ENCODE measurements at regions not wholly inside any gene's neighbourhood (a gene's known extent, or its start where the extent isn't known, plus 50 kb on each side); places are given as distances from the start of the nearest gene placed in this dataset.
"Not testable (repeated sequence)": the region's sequence is repeated elsewhere in the genome, so short reads cannot be mapped to it uniquely, and the experiment has no call there.

DNA sequence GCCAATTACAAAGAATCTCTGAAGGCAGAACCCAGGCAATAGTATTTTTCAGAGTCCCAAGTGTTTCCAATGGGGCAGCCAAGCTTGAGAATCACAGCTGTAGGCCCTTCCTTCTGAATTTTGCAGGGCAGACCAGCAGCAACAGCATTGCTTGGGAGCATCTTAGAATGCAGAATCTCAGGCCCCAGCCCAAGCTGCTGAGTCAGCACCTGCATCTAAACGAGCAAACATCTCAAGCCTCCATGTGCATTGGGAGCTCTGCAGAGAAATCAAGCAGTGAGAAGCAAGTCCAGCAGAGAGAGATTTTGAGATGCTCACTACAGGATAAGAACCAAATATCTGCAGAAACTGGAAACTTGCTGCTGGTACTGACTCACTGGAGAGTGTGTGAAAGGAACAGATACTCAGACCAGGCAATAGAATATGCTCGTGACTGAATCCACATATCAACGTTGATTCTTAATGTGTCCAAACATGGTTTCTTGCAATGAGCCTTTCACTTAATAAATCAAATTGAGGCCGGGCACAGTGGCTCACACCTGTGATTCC, 81.5 kb upstream of the TNFSF11 start:
- H3K4me3 Mint-ChIP-seq = no peak overlapping the region
- no peak for DNase-seq

DNA sequence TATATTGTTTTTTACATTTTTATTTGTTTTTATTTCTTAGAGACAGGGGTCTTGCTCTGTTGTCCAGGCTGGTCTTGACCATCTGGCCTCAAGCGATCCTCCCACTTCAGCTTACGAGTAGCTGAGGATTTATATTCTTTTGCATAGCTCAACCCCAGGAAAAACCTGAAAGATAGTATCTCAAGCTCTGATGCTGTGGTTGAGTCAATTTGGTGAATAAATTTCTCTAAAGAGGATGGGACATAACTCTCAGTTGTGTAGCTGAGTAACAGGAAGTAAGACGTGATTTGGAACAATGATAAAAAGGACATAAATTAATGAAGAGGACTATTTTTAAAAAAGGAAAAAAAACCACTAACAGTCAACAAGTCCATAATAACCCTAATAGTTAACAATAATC, 79.8 kb upstream of the TNFSF11 start:
- Mint-ChIP-seq H3K36me3 (no peaks in the 10 kb centered on the region), H3K27me3 (ENCODE audit: low read depth in 2 of 2) (no peaks in the 10 kb centered on the region), H3K9me3 (no peaks in the 10 kb centered on the region), H3K27ac (no peak overlapping the region), H3K4me1 (peaks cover 4 to 15% of the 10 kb centered on the region in 2 donors), H3K4me3 (no peak overlapping the region)
- DNase-seq = no peak
- no peaks in the 10 kb centered on the region for H3K36me3 ChIP-seq (ENCODE audit: control insufficient read depth, insufficient read depth, low read length)
- intact Hi-C loops (cut with micrococcal nuclease) = no loop called here
- H3K4me1 ChIP-seq (ENCODE audit: control insufficient read depth, insufficient read depth, low read length) = no peaks in the 10 kb centered on the region
- no peaks in the 10 kb centered on the region for H3K9me3 ChIP-seq (ENCODE audit: control insufficient read depth, insufficient read depth, low read length)
- no peak overlapping the region for H3K27ac ChIP-seq (ENCODE audit: low read length)
- no peaks in the 10 kb centered on the region for H3K27me3 ChIP-seq (ENCODE audit: control insufficient read depth, insufficient read depth, low read length)
- no peak for ATAC-seq
- H3K4me3 ChIP-seq (ENCODE audit: low read length) = no peak overlapping the region
- WGBS (ENCODE audit: insufficient coverage) = 25% methylated on average over 2 of the region's 3 CpGs
- TF ChIP-seq CTCF (IDR thresholded peaks at IDR 0.05) = no peak

More for the DNA sequence above, 81.5 kb upstream of the TNFSF11 start:
- Mint-ChIP-seq H3K4me1 (peaks cover 4 to 15% of the 10 kb centered on the region in 2 donors), H3K36me3 (no peaks in the 10 kb centered on the region), H3K27ac (no peak overlapping the region), H3K27me3 (ENCODE audit: low read depth in 2 of 2) (no peaks in the 10 kb centered on the region), H3K9me3 (no peaks in the 10 kb centered on the region)
- intact Hi-C loops (cut with micrococcal nuclease) = no loop called here
- WGBS (ENCODE audit: insufficient coverage) = 93% methylated on average over 4 of the region's 4 CpGs
- H3K4me1 ChIP-seq (ENCODE audit: control insufficient read depth, insufficient read depth, low read length) = no peaks in the 10 kb centered on the region
- no peaks in the 10 kb centered on the region for H3K36me3 ChIP-seq (ENCODE audit: control insufficient read depth, insufficient read depth, low read length)
- ATAC-seq = no peak
- H3K9me3 ChIP-seq (ENCODE audit: control insufficient read depth, insufficient read depth, low read length) = no peaks in the 10 kb centered on the region
- H3K27me3 ChIP-seq (ENCODE audit: control insufficient read depth, insufficient read depth, low read length) = no peaks in the 10 kb centered on the region
- H3K27ac ChIP-seq (ENCODE audit: low read length) = no peak overlapping the region
- H3K4me3 ChIP-seq (ENCODE audit: low read length) = no peak overlapping the region
- TF ChIP-seq CTCF (IDR thresholded peaks at IDR 0.05) = no peak

DNA sequence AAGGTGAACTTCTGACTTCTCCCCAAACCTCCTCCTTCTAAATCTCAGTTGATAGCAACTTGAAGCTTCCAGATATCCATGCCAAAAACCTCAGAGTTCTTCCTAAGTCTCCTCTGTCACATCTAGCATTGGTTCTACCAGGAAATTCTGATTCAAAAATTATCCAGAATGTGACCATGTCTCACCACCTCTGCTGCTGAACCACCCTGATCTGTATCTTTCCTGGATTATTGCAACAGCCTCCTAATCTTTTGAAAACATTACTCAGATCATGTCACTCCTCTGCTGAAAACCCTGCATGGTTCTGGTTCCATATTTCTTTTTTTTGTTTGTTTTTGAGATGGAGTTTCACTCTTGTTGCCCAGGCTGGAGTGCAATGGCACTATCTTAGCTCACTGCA, 78.7 kb upstream of the TNFSF11 start:
- no peak for DNase-seq
- Mint-ChIP-seq H3K4me3 (no peak overlapping the region), H3K4me1 (peaks cover 4 to 15% of the 10 kb centered on the region in 2 donors), H3K27me3 (ENCODE audit: low read depth in 2 of 2) (no peaks in the 10 kb centered on the region), H3K36me3 (no peaks in the 10 kb centered on the region), H3K9me3 (no peaks in the 10 kb centered on the region), H3K27ac (peak overlapping the region in 1 of 2 donors; percentile 4)
- Histone ChIP-seq H3K4me3 (ENCODE audit: low read length) (no peak overlapping the region), H3K36me3 (ENCODE audit: control insufficient read depth, insufficient read depth, low read length) (no peaks in the 10 kb centered on the region), H3K9me3 (ENCODE audit: control insufficient read depth, insufficient read depth, low read length) (no peaks in the 10 kb centered on the region), H3K27ac (ENCODE audit: low read length) (no peak overlapping the region), H3K4me1 (ENCODE audit: control insufficient read depth, insufficient read depth, low read length) (no peaks in the 10 kb centered on the region), H3K27me3 (ENCODE audit: control insufficient read depth, insufficient read depth, low read length) (no peaks in the 10 kb centered on the region)
- ATAC-seq = peak in 1 of 3 donors; percentile 45
- no peak for TF ChIP-seq CTCF (IDR thresholded peaks at IDR 0.05)
- intact Hi-C loops (cut with micrococcal nuclease) = no loop called here

GRCh38 chr13:42495751-42496150, 78.2 kb upstream of the TNFSF11 start:
- no peaks in the 10 kb centered on the region for H3K9me3 Mint-ChIP-seq
- H3K27me3 Mint-ChIP-seq (ENCODE audit: low read depth in 2 of 2) = no peaks in the 10 kb centered on the region
- Histone ChIP-seq H3K27me3 (ENCODE audit: control insufficient read depth, insufficient read depth, low read length) (no peaks in the 10 kb centered on the region), H3K36me3 (ENCODE audit: control insufficient read depth, insufficient read depth, low read length) (no peaks in the 10 kb centered on the region), H3K9me3 (ENCODE audit: control insufficient read depth, insufficient read depth, low read length) (no peaks in the 10 kb centered on the region), H3K27ac (ENCODE audit: low read length) (no peak overlapping the region), H3K4me3 (ENCODE audit: low read length) (no peak overlapping the region), H3K4me1 (ENCODE audit: control insufficient read depth, insufficient read depth, low read length) (no peaks in the 10 kb centered on the region)
- H3K27ac Mint-ChIP-seq = no peak overlapping the region
- peaks cover 5 to 15% of the 10 kb centered on the region in 2 donors for H3K4me1 Mint-ChIP-seq
- no peak for TF ChIP-seq CTCF (IDR thresholded peaks at IDR 0.05)
- ATAC-seq = no peak
- 71% methylated on average over 7 of the region's 7 CpGs for WGBS (ENCODE audit: insufficient coverage)
- no peaks in the 10 kb centered on the region for H3K36me3 Mint-ChIP-seq
- intact Hi-C loops (cut with micrococcal nuclease) = no loop called here
- no peak for DNase-seq
- no peak overlapping the region for H3K4me3 Mint-ChIP-seq

GRCh38 chr13:42496926-42497554, 76.9 kb upstream of the TNFSF11 start:
- H3K27ac ChIP-seq (ENCODE audit: low read length); H3K9me3 ChIP-seq (ENCODE audit: control insufficient read depth, insufficient read depth, low read length); H3K4me3 ChIP-seq (ENCODE audit: low read length); H3K36me3 ChIP-seq (ENCODE audit: control insufficient read depth, insufficient read depth, low read length); DNase-seq; H3K27ac Mint-ChIP-seq; intact Hi-C loops (cut with micrococcal nuclease); H3K36me3 Mint-ChIP-seq; H3K4me1 ChIP-seq (ENCODE audit: control insufficient read depth, insufficient read depth, low read length); H3K4me3 Mint-ChIP-seq; H3K27me3 ChIP-seq (ENCODE audit: control insufficient read depth, insufficient read depth, low read length); H3K27me3 Mint-ChIP-seq (ENCODE audit: low read depth in 2 of 2); ATAC-seq; H3K9me3 Mint-ChIP-seq: not testable (repeated sequence)
- peaks cover 10 to 15% of the 10 kb centered on the region in 2 donors for H3K4me1 Mint-ChIP-seq
- WGBS (ENCODE audit: insufficient coverage) = 83% methylated on average over 8 of the region's 10 CpGs
